Adrenal gland (tissue), 5 donors: ENCODE measurements at regions not wholly inside any gene's neighbourhood (a gene's known extent, or its start where the extent isn't known, plus 50 kb on each side); places are given as distances from the start of the nearest gene placed in this dataset.

Source experiments
- POLR2A ChIP-seq, 2 donors: fragments of 450-650 bp; IDR thresholded peaks; one replicate each; pipeline ENCODE4 v1.6.1; 2017; ENCODE audit warnings: antibody characterized with exemption in 2 of 2, mild to moderate bottlenecking in 2 of 2, moderate library complexity in 1 of 2
- TF ChIP-seq, protein P1 (sequence below), 6 experiments: fragments of 450-650 bp in 4 of 6; fragments of 200-600 bp in 2 of 6; sonication (generic) in 1 of 6; IDR thresholded peaks; 1 replicate in 5 of 6; 2 replicates in 1 of 6; pipeline versions ENCODE4 v1.5.1 to v1.8.0; 2016 to 2021; ENCODE audit warnings: antibody characterized with exemption in 6 of 6, mild to moderate bottlenecking in 2 of 6, moderate library complexity in 1 of 6
- donor health status: DM: no; HTN: no; CAD: no.

DNA sequence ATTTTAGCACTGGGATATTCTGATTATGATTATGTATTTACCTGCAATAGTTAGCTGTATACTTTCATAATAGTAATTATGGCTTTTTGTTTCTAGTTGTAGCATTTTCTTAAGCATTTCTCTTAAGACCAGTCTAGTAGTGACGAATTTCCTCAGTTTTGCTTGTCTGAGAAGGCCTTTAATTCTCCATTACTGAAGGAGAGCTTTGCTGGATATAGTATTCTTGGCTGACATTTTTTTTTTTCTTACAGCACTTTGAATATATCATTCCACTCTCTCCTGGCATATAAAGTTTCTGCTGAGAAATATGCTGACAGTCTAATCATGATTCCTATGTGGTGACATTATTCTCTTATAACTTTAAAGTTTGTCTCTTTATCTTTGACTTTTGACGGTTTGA is 181.1 kb upstream of the DMRTA1 start:
- TF ChIP-seq, protein P1, sequence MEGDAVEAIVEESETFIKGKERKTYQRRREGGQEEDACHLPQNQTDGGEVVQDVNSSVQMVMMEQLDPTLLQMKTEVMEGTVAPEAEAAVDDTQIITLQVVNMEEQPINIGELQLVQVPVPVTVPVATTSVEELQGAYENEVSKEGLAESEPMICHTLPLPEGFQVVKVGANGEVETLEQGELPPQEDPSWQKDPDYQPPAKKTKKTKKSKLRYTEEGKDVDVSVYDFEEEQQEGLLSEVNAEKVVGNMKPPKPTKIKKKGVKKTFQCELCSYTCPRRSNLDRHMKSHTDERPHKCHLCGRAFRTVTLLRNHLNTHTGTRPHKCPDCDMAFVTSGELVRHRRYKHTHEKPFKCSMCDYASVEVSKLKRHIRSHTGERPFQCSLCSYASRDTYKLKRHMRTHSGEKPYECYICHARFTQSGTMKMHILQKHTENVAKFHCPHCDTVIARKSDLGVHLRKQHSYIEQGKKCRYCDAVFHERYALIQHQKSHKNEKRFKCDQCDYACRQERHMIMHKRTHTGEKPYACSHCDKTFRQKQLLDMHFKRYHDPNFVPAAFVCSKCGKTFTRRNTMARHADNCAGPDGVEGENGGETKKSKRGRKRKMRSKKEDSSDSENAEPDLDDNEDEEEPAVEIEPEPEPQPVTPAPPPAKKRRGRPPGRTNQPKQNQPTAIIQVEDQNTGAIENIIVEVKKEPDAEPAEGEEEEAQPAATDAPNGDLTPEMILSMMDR (IDR thresholded peaks at IDR 0.05): no peak
- no peak for TF ChIP-seq POLR2A (IDR thresholded peaks at IDR 0.05)
